ENCODE measurements at regions not wholly inside any gene's neighbourhood (a gene's known extent, or its start where the extent isn't known, plus 50 kb on each side); places are given as distances from the start of the nearest gene placed in this dataset.

DNA sequence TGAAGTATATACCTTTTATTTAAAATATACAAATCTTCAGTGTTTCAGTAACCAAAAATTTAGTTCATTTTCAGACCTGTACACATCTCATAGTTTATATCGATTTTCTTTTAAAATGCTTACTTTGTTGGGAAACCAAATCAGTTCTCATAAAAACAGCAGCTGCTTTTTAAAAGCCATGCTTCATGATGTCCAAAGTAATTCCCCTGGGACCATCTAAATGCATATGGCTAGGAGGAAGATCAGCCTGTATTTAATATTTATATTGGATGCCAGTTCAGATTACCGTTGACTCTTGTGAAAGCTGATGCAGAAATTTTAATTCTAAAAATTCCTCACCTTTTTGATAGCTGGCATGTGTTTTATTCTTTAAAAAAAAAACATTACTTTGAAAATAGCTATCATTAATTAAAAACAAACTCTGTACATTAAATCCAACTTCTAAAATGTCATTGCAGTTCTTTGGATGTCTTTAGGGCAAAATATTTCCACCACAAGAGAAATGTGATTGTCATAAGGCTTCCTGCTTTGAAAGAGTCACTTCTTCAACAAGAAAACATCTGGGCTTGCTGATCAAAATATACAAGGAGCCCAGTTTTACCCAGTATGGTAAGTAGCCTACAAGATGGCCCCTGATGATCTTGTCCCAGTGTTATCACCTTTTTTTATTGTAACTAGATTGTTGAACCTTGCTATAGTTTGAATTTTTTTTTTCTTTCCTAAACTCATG lies 1242.9 kb upstream of the CDH6 start:
- ATAC-seq (ENCODE audit: poor library complexity) (no peak), DNase-seq (no peak)
- Mint-ChIP-seq H3K9me3 (peaks cover 10% of the 10 kb centered on the region), H3K27me3 (no peaks in the 10 kb centered on the region), H3K27ac (no peak overlapping the region), H3K36me3 (ENCODE audit: low read depth) (no peaks in the 10 kb centered on the region), H3K4me3 (no peak overlapping the region), H3K4me1 (ENCODE audit: low read depth) (no peaks in the 10 kb centered on the region)
- no peak overlapping the region for H3K27ac ChIP-seq (ENCODE audit: low read depth in 1 of 2, low read length in 2 of 2)
- CTCF ChIA-PET: no interaction called here
- no peak overlapping the region for H3K4me3 ChIP-seq (ENCODE audit: low read length)
- intact Hi-C loops (cut with DNase I, micrococcal nuclease): no loop called here
- no peaks in the 10 kb centered on the region for H3K36me3 ChIP-seq (ENCODE audit: insufficient read depth, low read length)
- H3K4me1 ChIP-seq (ENCODE audit: insufficient read depth, low read length): no peaks in the 10 kb centered on the region
- no peaks in the 10 kb centered on the region for H3K27me3 ChIP-seq (ENCODE audit: control insufficient read depth in 1 of 2, insufficient read depth in 2 of 2, low read length in 2 of 2)
- POLR2A ChIA-PET: no interaction called here
- TF ChIP-seq, protein P1, sequence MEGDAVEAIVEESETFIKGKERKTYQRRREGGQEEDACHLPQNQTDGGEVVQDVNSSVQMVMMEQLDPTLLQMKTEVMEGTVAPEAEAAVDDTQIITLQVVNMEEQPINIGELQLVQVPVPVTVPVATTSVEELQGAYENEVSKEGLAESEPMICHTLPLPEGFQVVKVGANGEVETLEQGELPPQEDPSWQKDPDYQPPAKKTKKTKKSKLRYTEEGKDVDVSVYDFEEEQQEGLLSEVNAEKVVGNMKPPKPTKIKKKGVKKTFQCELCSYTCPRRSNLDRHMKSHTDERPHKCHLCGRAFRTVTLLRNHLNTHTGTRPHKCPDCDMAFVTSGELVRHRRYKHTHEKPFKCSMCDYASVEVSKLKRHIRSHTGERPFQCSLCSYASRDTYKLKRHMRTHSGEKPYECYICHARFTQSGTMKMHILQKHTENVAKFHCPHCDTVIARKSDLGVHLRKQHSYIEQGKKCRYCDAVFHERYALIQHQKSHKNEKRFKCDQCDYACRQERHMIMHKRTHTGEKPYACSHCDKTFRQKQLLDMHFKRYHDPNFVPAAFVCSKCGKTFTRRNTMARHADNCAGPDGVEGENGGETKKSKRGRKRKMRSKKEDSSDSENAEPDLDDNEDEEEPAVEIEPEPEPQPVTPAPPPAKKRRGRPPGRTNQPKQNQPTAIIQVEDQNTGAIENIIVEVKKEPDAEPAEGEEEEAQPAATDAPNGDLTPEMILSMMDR (IDR thresholded peaks at IDR 0.05): no peak
- H3K9me3 ChIP-seq (ENCODE audit: control insufficient read depth in 1 of 2, insufficient read depth in 1 of 2, low read length in 2 of 2): no peaks in the 10 kb centered on the region

DNA sequence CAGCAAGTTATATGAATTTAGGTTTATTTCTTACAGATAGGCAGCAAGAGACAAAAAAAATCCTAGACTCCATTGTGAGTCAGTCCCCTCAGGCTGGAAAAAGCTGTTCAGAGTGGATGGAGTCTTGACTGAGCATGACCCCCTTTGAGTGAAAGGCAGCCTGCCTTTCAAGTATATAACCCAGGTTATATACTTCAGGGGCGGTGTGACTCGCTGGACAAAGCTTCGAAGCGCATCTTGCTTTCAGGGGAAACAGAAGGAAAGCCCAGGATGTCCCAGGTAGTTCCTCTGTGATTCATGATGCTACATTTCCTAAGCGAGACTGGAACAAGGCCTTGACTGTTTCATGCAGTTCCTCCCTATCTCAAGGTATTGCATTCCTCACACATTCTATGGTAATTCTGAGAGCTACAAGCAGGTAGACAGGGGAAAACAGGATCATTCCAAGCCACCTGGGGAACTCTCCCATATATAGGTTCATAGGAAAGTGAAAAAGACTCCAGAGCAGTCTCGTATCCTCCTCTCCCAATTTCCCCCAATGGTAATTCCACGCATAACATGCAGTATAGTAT lies 1244.1 kb upstream of the CDH6 start:
- Mint-ChIP-seq H3K27me3 (no peaks in the 10 kb centered on the region), H3K9me3 (peaks cover 12% of the 10 kb centered on the region), H3K4me1 (ENCODE audit: low read depth) (no peaks in the 10 kb centered on the region), H3K27ac (no peak overlapping the region), H3K36me3 (ENCODE audit: low read depth) (no peaks in the 10 kb centered on the region), H3K4me3 (no peak overlapping the region)
- no peak overlapping the region for H3K27ac ChIP-seq (ENCODE audit: low read depth in 1 of 2, low read length in 2 of 2)
- TF ChIP-seq, protein P1 (IDR thresholded peaks at IDR 0.05): no peak
- no peaks in the 10 kb centered on the region for H3K27me3 ChIP-seq (ENCODE audit: control insufficient read depth in 1 of 2, insufficient read depth in 2 of 2, low read length in 2 of 2)
- no peaks in the 10 kb centered on the region for H3K36me3 ChIP-seq (ENCODE audit: insufficient read depth, low read length)
- no peaks in the 10 kb centered on the region for H3K4me1 ChIP-seq (ENCODE audit: insufficient read depth, low read length)
- ChIA-PET CTCF (no interaction called here), POLR2A (no interaction called here)
- H3K9me3 ChIP-seq (ENCODE audit: control insufficient read depth in 1 of 2, insufficient read depth in 1 of 2, low read length in 2 of 2): no peaks in the 10 kb centered on the region
- DNase-seq: no peak
- H3K4me3 ChIP-seq (ENCODE audit: low read length): no peak overlapping the region
- no peak for ATAC-seq (ENCODE audit: poor library complexity)
- intact Hi-C loops (cut with DNase I, micrococcal nuclease): no loop called here

DNA sequence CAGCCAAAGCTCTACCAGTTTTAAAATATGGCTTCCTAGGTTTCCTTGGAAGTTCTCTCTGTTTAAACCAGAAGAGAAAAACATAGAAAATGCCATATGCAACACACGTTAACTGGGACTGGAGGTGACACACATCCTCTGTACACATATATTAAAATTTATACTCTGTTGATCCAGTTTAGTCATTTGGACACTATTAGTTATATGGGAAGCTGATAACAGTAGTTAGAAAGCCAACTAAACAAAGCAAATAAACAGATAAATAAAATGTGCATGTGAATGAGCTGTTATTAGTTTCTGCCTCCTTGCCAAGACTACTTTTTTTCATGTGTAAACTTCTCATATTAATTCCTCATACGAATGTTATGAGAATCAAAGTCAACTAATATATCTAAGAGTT lies 1249.2 kb upstream of the CDH6 start:
- H3K4me1 Mint-ChIP-seq (ENCODE audit: low read depth): no peaks in the 10 kb centered on the region
- no peaks in the 10 kb centered on the region for H3K27me3 ChIP-seq (ENCODE audit: control insufficient read depth in 1 of 2, insufficient read depth in 2 of 2, low read length in 2 of 2)
- no peak overlapping the region for H3K4me3 ChIP-seq (ENCODE audit: low read length)
- H3K9me3 Mint-ChIP-seq: peaks cover 2% of the 10 kb centered on the region
- no peak overlapping the region for H3K27ac Mint-ChIP-seq
- TF ChIP-seq, protein P1 (IDR thresholded peaks at IDR 0.05): no peak
- ChIA-PET POLR2A (no interaction called here), CTCF (no interaction called here)
- no peaks in the 10 kb centered on the region for H3K4me1 ChIP-seq (ENCODE audit: insufficient read depth, low read length)
- intact Hi-C loops (cut with DNase I, micrococcal nuclease): no loop called here
- DNase-seq: no peak
- H3K4me3 Mint-ChIP-seq: no peak overlapping the region
- no peak overlapping the region for H3K27ac ChIP-seq (ENCODE audit: low read depth in 1 of 2, low read length in 2 of 2)
- ATAC-seq (ENCODE audit: poor library complexity): no peak
- no peaks in the 10 kb centered on the region for H3K36me3 Mint-ChIP-seq (ENCODE audit: low read depth)
- no peaks in the 10 kb centered on the region for H3K36me3 ChIP-seq (ENCODE audit: insufficient read depth, low read length)
- no peaks in the 10 kb centered on the region for H3K9me3 ChIP-seq (ENCODE audit: control insufficient read depth in 1 of 2, insufficient read depth in 1 of 2, low read length in 2 of 2)
- no peaks in the 10 kb centered on the region for H3K27me3 Mint-ChIP-seq

Measured in CD4-positive, alpha-beta T cell (primary cell).